WI38 (cell line): ENCODE measurements at regions not wholly inside any gene's neighbourhood (a gene's known extent, or its start where the extent isn't known, plus 50 kb on each side); places are given as distances from the start of the nearest gene placed in this dataset.

Source experiments
- H3K4me3 ChIP-seq: 2 replicates; pipeline ENCODE4 v1.5.1; 2011; ENCODE audit warnings: low read depth, mild to moderate bottlenecking, control low read depth, low read length
- CTCF ChIP-seq: IDR thresholded peaks from 2 replicates; pipeline ENCODE4 v1.5.1; 2012; ENCODE audit warnings: low read depth, mild to moderate bottlenecking, control low read depth, low read length

GRCh38 chr3:5428607-5429516 is 241.4 kb downstream of the EDEM1 start:
- TF ChIP-seq CTCF = no peak
- no peak overlapping the region for H3K4me3 ChIP-seq

GRCh38 chr3:5429517-5429890 is 242.0 kb downstream of the EDEM1 start:
- TF ChIP-seq CTCF = no peak
- H3K4me3 ChIP-seq = no peak overlapping the region

- TF ChIP-seq CTCF = no peak
- no peak overlapping the region for H3K4me3 ChIP-seq
Measured at GRCh38 chr3:5430701-5431100, 243.2 kb downstream of the EDEM1 start.

DNA sequence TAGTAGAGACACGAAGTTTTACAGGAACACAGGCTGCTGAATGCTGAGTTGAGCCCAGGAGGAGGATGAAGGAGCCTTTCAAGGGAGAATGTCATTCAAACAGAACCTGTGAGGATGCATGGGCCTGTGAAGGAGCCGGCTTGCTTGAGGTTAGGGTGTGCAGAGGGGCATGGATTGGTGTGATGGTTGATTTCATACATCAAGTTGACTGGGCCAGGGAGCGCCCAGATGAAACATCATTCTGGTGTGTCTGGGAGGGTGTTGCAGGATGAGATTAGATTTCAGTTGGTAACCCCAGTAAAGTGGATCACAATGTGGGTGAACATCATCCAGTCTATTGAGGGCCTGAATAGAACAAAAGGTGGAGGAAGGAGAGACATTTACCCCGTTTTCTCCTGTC is 243.6 kb downstream of the EDEM1 start:
- TF ChIP-seq CTCF = no peak

DNA sequence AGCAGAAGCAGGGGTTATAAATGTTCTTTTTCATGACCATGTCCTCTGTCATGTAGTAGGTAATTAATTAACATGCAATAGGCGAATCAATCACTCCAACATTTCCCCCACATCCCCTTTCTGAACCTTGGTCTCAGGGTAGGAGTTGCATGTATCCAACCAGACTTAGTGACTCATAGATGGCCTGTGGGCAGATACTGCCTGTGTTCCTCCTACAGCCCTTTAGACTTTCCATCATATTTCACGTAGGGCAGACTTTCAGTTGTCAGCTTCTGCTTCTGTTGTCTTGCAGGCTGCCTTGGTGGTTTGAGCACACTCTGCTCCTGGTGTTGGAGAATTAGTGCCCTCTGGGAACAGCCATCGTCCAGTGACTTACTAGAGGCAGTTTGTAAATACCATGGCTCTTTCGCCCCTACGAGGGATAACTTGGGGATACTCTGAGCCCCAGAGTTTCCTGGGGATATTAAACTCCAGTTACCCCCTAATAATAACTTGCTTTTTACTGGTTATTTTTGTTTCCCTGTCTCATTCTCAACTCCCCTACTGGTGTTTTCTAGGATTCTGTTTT is 244.4 kb downstream of the EDEM1 start:
- no peak for TF ChIP-seq CTCF

More for the DNA sequence above, 243.6 kb downstream of the EDEM1 start:
- no peak overlapping the region for H3K4me3 ChIP-seq

DNA sequence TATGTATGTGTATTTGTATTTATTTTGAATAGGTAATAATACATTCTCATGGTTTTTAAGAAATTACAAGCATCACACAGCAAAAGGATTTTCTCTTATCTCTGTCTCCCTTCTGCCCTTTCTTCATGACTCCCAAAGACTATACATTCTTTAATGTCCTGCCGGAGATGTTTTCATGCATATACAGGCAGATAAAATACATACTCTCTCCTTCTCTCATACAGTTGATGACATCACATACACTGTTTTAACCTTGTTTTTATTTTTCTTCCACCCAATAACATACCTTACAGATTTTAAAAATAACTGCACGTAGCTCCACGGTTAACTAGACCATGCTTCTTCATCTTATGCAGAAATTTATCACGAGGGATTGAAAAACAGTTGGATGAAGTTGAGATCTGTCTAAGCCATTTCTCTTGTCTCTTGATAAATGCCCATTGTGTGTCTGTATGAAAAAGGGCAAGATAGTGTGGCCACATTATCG is 249.8 kb downstream of the EDEM1 start:
- H3K4me3 ChIP-seq = no peak overlapping the region
- no peak for TF ChIP-seq CTCF

More for the DNA sequence above, 244.4 kb downstream of the EDEM1 start:
- H3K4me3 ChIP-seq = no peak overlapping the region

- no peak overlapping the region for H3K4me3 ChIP-seq
- TF ChIP-seq CTCF = no peak
Measured at GRCh38 chr3:5437783-5438323, 250.3 kb downstream of the EDEM1 start.
